Progenitor cell of endocrine pancreas (in vitro differentiated cells): ENCODE measurements at regions not wholly inside any gene's neighbourhood (a gene's known extent, or its start where the extent isn't known, plus 50 kb on each side); places are given as distances from the start of the nearest gene placed in this dataset.

Experiments used
- DNase-seq: peaks from one replicate; pipeline ENCODE4 v3.0.0; 2021; ENCODE audit warnings: low spot score; ENCODE audit not compliant: unreplicated experiment
- H3K27ac Mint-ChIP-seq: 2 replicates; pipeline ENCODE4 v1.8.0; 2021; ENCODE audit warnings: mild to moderate bottlenecking, moderate library complexity, mixed read lengths
- H3K27me3 Mint-ChIP-seq: 2 replicates; pipeline ENCODE4 v1.8.0; 2021; ENCODE audit warnings: mixed read lengths
- H3K36me3 Mint-ChIP-seq: 2 replicates; pipeline ENCODE4 v1.8.0; 2022; ENCODE audit warnings: mixed read lengths; ENCODE audit not compliant: insufficient read depth
- H3K4me1 Mint-ChIP-seq: 2 replicates; pipeline ENCODE4 v1.8.0; 2021; ENCODE audit warnings: low read depth, mixed read lengths
- H3K4me3 Mint-ChIP-seq: 2 replicates; pipeline ENCODE4 v1.8.0; 2021; ENCODE audit warnings: low read depth, mild to moderate bottlenecking, moderate library complexity, mixed read lengths
- H3K9me3 Mint-ChIP-seq: 2 replicates; pipeline ENCODE4 v1.8.0; 2021; ENCODE audit warnings: low read depth, mixed read lengths
- CTCF ChIP-seq: fragments of 200-600 bp; sonication (generic); IDR thresholded peaks from one replicate; pipeline ENCODE4 v1.5.0; 2021; ENCODE audit warnings: antibody characterized with exemption, mild to moderate bottlenecking; ENCODE audit not compliant: unreplicated experiment

DNA sequence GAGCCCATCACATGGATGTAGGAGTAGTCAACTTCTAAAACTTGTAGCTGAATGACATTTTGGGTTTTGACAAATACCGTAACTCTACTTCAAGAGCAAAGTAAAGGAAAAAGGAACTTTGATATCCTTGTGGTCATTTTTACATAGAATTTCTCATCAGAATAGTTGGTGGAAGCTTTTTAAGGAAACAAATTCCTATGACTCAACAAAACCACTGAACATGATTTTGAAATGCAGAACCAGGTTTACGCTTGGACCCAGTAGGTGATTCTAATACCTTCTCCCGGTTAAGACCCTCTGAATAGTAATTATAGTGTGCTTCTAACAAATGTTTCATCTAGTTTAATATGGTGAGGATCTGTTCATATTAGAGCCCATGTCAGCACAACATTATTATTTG, 307.8 kb downstream of the GPR37 start:
- Mint-ChIP-seq H3K4me1 (peaks cover 24% of the 10 kb centered on the region), H3K27me3 (no peaks in the 10 kb centered on the region), H3K9me3 (no peaks in the 10 kb centered on the region), H3K4me3 (no peak overlapping the region), H3K36me3 (no peaks in the 10 kb centered on the region), H3K27ac (no peak overlapping the region)
- no peak for TF ChIP-seq CTCF
- no peak for DNase-seq

DNA sequence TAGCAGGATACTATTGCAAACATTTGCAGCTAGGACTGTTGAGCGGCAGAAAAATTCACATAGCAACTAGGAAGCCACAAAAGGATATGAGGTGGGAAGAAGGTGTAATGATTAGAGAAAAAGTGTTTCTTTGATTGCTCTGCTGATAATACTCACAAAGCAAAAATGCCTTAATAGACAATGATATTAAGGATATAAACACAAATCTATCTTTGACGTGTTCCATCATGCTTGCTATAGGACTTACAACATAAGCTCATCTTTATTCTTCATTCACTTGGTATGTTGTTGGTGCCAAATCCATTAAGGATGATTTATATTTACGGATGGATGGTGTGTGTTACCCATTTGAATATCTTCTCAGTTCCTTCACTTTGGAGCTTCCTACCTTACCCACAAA, 309.3 kb downstream of the GPR37 start:
- H3K9me3 Mint-ChIP-seq, result no peaks in the 10 kb centered on the region
- H3K27me3 Mint-ChIP-seq, result no peaks in the 10 kb centered on the region
- H3K27ac Mint-ChIP-seq, result no peak overlapping the region
- no peaks in the 10 kb centered on the region for H3K36me3 Mint-ChIP-seq
- H3K4me1 Mint-ChIP-seq, result peaks cover 22% of the 10 kb centered on the region
- H3K4me3 Mint-ChIP-seq, result no peak overlapping the region
- no peak for DNase-seq
- no peak for TF ChIP-seq CTCF

DNA sequence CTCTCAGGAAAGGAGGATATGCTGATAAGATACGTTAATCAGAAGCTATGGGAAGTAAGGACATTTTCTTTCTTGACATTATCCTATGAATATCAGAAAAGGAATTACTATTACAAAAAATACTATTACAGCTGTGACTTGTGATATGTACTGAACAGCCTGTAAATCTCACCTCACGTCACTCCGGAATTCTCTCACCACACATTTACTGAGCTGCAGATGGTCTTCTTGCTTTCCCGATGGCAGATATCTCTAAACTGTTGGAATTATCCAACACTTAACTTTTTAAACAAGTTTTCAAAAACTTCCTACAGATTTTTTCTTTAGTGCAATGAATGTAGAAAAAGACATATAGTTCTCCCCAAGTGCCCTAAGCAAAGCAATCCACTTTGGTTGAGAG, 313.4 kb downstream of the GPR37 start:
- no peaks in the 10 kb centered on the region for H3K4me1 Mint-ChIP-seq
- no peak for TF ChIP-seq CTCF
- DNase-seq, result no peak
- no peak overlapping the region for H3K27ac Mint-ChIP-seq
- H3K9me3 Mint-ChIP-seq, result no peaks in the 10 kb centered on the region
- H3K27me3 Mint-ChIP-seq, result no peaks in the 10 kb centered on the region
- H3K4me3 Mint-ChIP-seq, result no peak overlapping the region
- H3K36me3 Mint-ChIP-seq, result no peaks in the 10 kb centered on the region

DNA sequence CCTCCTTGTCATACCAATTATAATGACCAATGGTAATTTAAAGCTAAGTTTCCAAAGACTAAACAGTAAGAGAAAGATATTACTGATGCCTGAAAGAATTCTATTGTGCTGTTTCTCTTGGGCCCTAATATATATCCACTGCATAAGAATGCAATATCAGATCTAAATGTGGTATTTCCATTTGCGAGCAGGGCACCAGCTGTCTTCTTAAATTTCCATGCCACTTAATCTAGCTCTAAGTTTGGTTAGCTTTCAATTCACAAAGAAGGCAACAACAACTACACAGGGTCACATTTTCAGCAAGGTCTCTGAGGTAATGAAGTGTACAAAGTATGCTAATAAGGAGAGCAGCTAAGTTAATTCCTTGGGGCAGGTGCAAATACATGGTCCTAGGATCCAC, 315.7 kb downstream of the GPR37 start:
- H3K36me3 Mint-ChIP-seq, result no peaks in the 10 kb centered on the region
- no peaks in the 10 kb centered on the region for H3K4me1 Mint-ChIP-seq
- no peak for TF ChIP-seq CTCF

DNA sequence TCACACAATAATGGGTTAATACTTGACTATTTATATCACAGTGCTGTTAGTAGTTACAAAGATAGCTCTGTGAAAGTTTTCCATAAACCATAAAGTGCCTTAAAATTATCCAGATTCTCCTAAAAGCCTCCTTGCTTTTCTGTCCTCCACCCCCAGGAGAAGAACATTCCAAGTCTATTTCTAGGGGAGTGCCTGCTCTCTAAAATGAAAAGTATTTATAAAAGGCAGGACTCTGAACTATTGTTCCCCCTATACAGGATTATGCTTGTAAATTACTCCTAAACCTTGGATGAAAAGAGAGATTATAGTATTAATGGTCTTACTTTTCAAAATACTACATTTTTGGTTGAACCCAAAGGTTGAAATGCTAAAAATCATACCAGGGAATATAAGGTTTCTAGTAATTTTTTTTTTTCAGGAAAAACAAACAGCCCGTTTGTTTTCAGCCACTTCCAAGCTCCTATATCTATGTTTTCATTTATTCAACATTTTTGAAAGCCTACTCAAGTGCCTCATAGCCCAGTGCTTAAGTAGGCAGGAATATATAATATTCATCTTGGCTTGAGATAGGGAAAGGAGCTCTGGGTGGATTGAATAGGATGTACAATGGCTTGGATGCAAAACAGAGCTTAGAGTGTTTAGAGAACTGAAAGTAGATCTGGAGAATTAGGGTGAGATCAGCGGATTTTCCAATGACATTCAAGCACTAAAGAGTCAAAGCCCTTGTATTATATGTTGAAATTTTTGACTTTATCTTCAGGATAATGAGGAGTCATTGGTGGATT, 320.7 kb downstream of the GPR37 start:
- H3K9me3 Mint-ChIP-seq, result no peaks in the 10 kb centered on the region
- no peaks in the 10 kb centered on the region for H3K36me3 Mint-ChIP-seq
- H3K27ac Mint-ChIP-seq, result no peak overlapping the region
- H3K4me1 Mint-ChIP-seq, result no peaks in the 10 kb centered on the region
- H3K27me3 Mint-ChIP-seq, result no peaks in the 10 kb centered on the region
- no peak for TF ChIP-seq CTCF
- DNase-seq, result no peak
- no peak overlapping the region for H3K4me3 Mint-ChIP-seq

More for the DNA sequence above, 315.7 kb downstream of the GPR37 start:
- H3K27me3 Mint-ChIP-seq, result no peaks in the 10 kb centered on the region
- H3K27ac Mint-ChIP-seq, result no peak overlapping the region
- no peak overlapping the region for H3K4me3 Mint-ChIP-seq
- no peak for DNase-seq
- no peaks in the 10 kb centered on the region for H3K9me3 Mint-ChIP-seq
